Cardiac fibroblast (primary cell): ENCODE measurements at regions not wholly inside any gene's neighbourhood (a gene's known extent, or its start where the extent isn't known, plus 50 kb on each side); places are given as distances from the start of the nearest gene placed in this dataset.

Source experiments
- DNase-seq, 2 donors: peaks; one replicate each; pipeline versions ENCODE4 v3.0.0 to v3.0.0-alpha.2; 2010; ENCODE audit warnings: low read depth in 2 of 2
- H3K4me3 ChIP-seq, 2 donors: replicated peaks in 1 of 2; 1 replicate in 1 of 2; 2 replicates in 1 of 2; pipeline ENCODE4 v1.5.1; 2011; ENCODE audit warnings: low read depth in 2 of 2, low read length in 2 of 2, mild to moderate bottlenecking in 2 of 2, moderate library complexity in 1 of 2
- CTCF ChIP-seq: IDR thresholded peaks from one replicate; pipeline ENCODE4 v1.5.1; 2011; ENCODE audit warnings: low read depth, mild to moderate bottlenecking, low read length, inconsistent platforms

GRCh38 chr11:15696069-15696468, 581.3 kb downstream of the INSC start:
- H3K4me3 ChIP-seq = no peak overlapping the region
- TF ChIP-seq CTCF = no peak
- DNase-seq = no peak

DNA sequence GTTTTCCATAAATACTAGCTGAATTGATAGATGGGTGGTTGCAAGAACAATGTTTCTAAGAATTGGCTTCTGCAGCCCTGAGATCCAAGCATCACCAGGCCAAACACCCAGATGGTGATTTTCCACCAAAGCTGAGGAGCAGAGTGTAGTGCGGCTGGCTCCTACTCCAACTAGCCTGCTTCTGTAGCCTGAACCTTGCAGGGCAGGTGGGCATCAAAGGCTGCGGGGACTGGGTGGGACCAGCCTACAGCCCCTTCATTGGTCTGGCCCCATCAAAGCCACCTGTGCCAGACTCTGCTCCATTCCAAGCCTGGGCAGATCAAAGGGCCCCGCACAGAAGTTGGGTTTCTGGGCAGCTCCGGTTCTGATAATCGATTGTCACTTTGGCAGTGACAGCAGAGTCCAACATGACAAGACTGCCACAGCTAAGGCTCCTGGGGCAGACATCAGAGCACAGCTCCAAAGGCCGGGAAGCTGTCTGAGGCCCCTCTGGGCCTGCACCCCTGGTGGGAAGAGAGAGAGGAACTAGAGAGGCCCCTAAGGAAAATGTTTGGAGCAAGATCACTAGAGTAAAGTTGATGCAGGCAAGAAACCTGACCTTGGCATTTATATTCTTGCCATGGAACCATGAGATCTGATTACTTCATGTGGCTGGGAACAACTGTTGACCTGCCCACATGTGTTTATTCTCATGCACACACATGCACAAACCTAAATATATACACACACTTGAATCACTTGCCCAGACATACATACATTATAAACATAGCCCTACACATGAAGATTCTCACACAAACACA, 582.9 kb downstream of the INSC start:
- no peak for TF ChIP-seq CTCF
- no peak overlapping the region for H3K4me3 ChIP-seq
- DNase-seq = no peak

- no peak for TF ChIP-seq CTCF
Observed at GRCh38 chr11:15698855-15699254, 584.1 kb downstream of the INSC start.

DNA sequence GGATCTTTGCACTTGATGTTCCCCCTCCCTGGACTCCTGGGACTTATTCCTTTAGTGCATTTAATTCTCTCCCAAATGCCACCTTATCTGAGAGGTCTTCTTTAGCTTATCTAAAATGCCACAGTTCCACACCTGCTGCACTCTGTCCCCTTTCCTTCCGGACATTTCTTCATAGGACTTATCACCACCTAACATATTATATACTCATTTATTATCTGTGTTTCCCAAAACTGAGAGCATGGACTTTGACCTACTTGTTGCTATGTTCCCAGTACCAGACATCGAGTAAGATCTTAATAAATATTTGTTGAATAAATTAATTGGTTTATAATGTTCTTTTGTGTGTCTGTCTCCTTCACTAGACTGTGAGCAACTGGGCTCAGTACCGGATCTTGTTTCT, 585.3 kb downstream of the INSC start:
- TF ChIP-seq CTCF = no peak
- DNase-seq = no peak
- H3K4me3 ChIP-seq = no peak overlapping the region

More at GRCh38 chr11:15698855-15699254, 584.1 kb downstream of the INSC start:
- DNase-seq = no peak
- H3K4me3 ChIP-seq = no peak overlapping the region

DNA sequence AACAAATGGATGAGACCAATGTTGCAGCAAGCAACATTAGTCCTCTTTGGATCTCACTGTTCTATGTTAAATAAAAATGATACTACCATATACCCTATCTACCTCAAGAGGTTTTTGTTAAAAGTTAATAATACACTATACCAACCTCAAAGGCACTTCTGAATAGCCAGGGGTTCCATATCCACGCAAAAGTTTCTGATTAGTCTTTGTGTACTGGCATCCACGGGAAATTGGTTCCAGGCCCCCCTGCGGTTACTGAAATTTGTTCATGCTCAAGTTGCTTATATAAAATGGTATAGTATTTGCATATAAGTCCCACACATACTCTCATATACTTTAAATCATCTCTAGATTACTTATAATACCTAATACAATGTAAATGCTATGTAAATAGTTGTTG, 585.7 kb downstream of the INSC start:
- no peak overlapping the region for H3K4me3 ChIP-seq
- no peak for DNase-seq
- no peak for TF ChIP-seq CTCF

DNA sequence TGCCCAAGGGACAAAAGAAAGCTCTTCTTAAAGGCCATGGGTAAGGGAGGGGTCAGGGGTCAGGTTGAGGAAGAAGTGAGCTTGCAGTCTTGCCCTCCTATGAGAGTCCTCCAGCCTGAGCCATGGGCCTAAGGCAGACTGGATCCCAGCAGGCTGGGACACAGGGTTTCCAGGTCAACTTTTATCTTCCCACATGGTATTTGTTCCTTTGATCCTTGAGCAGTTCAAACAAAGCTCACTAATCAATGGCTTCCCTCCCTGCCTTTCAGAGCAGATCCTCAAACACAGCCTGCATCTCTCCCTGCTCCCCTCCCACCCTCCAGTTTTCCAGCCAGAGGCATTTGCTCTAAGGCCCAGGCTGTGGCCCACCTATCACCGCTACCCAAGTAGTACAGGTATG, 589.3 kb downstream of the INSC start:
- no peak overlapping the region for H3K4me3 ChIP-seq
- TF ChIP-seq CTCF = no peak
- DNase-seq = no peak

GRCh38 chr11:15704556-15704955, 589.8 kb downstream of the INSC start:
- DNase-seq = no peak
- H3K4me3 ChIP-seq = no peak overlapping the region
- no peak for TF ChIP-seq CTCF
